ENCODE measurements at regions not wholly inside any gene's neighbourhood (a gene's known extent, or its start where the extent isn't known, plus 50 kb on each side); places are given as distances from the start of the nearest gene placed in this dataset.

DNA sequence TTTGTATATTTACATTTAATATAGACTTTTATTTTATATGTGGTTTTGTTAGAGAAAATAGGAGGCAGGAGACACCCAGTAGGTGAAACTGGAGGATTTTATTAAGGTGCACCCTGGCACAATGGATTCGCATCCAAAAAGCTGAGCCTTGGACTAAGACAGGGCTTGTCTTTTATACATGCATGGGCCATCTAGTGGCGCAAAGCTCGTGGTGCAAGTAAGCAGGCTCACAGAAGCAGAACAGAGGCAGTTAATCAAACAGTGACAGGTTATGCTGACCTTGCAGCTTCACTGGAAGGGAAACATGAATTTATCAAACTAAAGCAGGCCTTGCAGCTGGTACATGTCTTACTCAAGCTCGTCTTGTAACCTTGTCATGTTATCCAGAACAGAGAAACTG lies 58.8 kb upstream of the ZNF681 start:
- Histone ChIP-seq H3K4me3 (no peak overlapping the region), H3K27ac (no peak overlapping the region), H3K36me3 (no peaks in the 10 kb centered on the region), H3K27me3 (no peaks in the 10 kb centered on the region), H3K9me3 (no peaks in the 10 kb centered on the region), H3K4me1 (no peaks in the 10 kb centered on the region)
- in situ Hi-C loops (cut with MboI; ENCODE audit: low sequenced_read_pairs in 4 of 4) (no loop called here), intact Hi-C loops (cut with DNase I; ENCODE audit: low total_unique reads) (no loop called here)
- TF ChIP-seq, protein P1, sequence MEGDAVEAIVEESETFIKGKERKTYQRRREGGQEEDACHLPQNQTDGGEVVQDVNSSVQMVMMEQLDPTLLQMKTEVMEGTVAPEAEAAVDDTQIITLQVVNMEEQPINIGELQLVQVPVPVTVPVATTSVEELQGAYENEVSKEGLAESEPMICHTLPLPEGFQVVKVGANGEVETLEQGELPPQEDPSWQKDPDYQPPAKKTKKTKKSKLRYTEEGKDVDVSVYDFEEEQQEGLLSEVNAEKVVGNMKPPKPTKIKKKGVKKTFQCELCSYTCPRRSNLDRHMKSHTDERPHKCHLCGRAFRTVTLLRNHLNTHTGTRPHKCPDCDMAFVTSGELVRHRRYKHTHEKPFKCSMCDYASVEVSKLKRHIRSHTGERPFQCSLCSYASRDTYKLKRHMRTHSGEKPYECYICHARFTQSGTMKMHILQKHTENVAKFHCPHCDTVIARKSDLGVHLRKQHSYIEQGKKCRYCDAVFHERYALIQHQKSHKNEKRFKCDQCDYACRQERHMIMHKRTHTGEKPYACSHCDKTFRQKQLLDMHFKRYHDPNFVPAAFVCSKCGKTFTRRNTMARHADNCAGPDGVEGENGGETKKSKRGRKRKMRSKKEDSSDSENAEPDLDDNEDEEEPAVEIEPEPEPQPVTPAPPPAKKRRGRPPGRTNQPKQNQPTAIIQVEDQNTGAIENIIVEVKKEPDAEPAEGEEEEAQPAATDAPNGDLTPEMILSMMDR (IDR thresholded peaks at IDR 0.05 in 4 of 5, conservative IDR thresholded peaks at IDR 0.05 in 1 of 5) = no peak
- TF ChIP-seq POLR2A (IDR thresholded peaks at IDR 0.05) = no peak
- ATAC-seq = no peak
- no peak for DNase-seq

DNA sequence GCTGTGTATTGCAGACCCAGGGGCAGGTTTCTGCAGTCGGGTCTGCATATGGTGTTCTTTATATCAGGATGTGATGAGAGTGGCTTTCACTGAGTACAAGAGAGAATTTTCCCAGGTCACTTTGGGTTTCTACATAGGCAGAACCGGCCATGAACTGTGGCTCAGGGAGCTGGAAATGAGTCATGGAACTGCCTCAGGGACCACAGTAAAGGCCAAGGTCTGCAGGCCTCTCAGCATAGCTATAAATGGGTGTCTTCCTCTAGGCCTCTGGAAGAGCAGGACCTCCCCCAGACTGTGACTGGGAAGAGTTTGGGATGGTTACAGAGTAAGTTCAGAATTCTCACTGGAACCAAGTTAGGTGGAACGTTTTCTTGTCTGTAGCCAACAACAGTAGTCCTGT lies 51.8 kb upstream of the ZNF681 start:
- Histone ChIP-seq H3K4me1 (no peaks in the 10 kb centered on the region), H3K4me3 (no peak overlapping the region), H3K27ac (no peak overlapping the region), H3K9me3 (no peaks in the 10 kb centered on the region), H3K27me3 (no peaks in the 10 kb centered on the region), H3K36me3 (no peaks in the 10 kb centered on the region)
- no peak for ATAC-seq
- no peak for DNase-seq
- TF ChIP-seq, protein P1 (IDR thresholded peaks at IDR 0.05 in 4 of 5, conservative IDR thresholded peaks at IDR 0.05 in 1 of 5) = no peak
- TF ChIP-seq POLR2A (IDR thresholded peaks at IDR 0.05) = no peak
- intact Hi-C loops (cut with DNase I; ENCODE audit: low total_unique reads) = no loop called here
- in situ Hi-C loops (cut with MboI; ENCODE audit: low sequenced_read_pairs in 4 of 4) = no loop called here

All from gastrocnemius medialis (tissue), 4 donors.